ENCODE measurements at regions not wholly inside any gene's neighbourhood (a gene's known extent, or its start where the extent isn't known, plus 50 kb on each side); places are given as distances from the start of the nearest gene placed in this dataset.

DNA sequence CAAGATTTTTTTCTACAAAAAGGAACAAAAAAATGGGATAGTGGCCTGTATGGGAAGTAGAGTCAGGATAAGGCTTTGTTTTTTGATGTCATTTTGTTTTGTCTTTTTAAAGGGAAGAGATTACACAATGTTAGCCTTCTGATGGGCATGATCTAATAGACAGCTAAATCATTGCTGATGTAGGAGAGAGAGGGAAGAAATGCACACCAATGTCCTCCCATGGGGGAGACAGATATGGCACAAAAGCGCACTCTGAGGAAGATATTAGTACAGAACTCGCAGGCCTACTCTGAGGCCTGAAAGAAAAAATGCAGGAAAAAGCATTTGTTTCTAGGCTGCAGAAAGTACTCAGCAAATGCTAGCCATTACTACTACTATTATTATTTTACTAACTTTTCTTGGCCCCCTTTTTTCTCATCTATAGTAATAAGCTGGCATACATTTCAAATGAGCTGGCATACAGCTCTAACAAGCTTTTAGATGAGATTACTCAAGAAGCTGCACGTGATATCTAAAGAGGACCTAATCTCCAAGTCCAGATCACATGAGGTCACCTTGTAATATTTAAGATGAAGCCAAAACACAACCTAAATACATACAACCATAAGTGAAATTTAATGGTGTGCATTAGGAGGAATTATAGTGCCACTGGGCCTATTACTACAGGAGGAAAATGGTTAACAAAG lies 269.4 kb upstream of the TANK start:
- H3K27me3 Mint-ChIP-seq = no peaks in the 10 kb centered on the region
- peaks cover 2% of the 10 kb centered on the region for H3K9me3 Mint-ChIP-seq
- H3K4me1 Mint-ChIP-seq = no peaks in the 10 kb centered on the region
- no peak for DNase-seq
- H3K4me3 Mint-ChIP-seq = no peak overlapping the region
- H3K27ac Mint-ChIP-seq = no peak overlapping the region
- H3K36me3 Mint-ChIP-seq = no peaks in the 10 kb centered on the region

DNA sequence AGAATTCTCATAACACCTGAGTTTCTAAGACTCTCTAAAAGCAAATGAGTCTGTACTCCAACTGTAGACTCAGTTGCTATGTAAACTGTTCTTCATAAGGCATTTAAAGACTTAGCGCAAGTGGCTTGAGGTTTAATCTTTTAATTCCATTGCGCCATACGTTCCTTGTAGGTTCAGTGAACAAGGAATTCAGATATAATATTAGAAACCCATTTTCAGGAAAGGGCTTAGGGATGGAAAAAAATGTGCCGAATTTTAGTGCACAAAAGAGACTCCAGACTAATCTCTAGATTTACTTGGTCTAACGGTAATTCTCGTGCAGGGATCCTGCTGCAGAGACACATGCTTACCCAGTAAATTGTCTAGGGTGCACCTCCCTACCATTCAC lies 268.9 kb upstream of the TANK start:
- no peak overlapping the region for H3K4me3 Mint-ChIP-seq
- H3K27me3 Mint-ChIP-seq = no peaks in the 10 kb centered on the region
- H3K9me3 Mint-ChIP-seq = peaks cover 2% of the 10 kb centered on the region
- no peak for DNase-seq
- H3K4me1 Mint-ChIP-seq = no peaks in the 10 kb centered on the region
- H3K27ac Mint-ChIP-seq = no peak overlapping the region
- no peaks in the 10 kb centered on the region for H3K36me3 Mint-ChIP-seq

DNA sequence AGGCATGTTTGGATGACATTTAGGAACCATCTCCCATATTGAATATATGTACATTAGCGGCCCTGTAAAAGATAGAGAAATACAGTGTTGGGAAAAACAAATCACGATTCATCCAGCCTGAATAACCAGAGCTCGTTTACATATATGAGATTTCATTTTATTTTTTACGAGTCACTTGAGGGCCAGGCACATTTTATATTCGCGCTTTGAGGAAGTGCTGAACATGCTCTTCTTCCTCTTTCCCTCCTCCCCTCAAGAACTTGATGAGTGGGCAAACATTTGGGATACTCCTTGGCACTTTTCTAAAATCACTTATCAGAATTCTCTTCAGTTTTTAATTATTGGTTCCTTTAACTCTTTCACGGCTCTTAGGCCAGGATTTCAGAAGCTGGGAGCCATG lies 268.0 kb upstream of the TANK start:
- Mint-ChIP-seq H3K27ac (no peak overlapping the region), H3K36me3 (no peaks in the 10 kb centered on the region), H3K4me1 (no peaks in the 10 kb centered on the region), H3K9me3 (peaks cover 2% of the 10 kb centered on the region), H3K4me3 (no peak overlapping the region), H3K27me3 (no peaks in the 10 kb centered on the region)
- DNase-seq = no peak

DNA sequence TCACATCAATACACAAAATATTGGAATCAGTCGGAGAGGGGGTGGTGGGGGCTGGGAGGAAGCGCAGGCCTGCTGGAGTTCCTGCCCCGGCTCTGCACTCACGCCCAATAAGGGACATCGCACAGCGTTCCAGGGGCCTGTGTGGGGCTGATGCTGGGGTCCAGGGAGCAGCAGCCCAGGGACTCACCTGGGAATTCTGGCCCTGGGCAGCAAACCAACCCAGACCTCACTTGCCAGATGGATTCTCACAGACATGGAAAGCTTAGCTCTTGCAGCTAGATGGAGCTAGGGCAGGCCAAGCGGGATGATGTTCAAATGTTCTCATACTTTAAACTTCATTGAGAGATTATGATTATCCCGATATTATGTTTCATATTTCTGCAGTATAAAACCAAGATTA lies 266.6 kb upstream of the TANK start:
- no peaks in the 10 kb centered on the region for H3K36me3 Mint-ChIP-seq
- no peak overlapping the region for H3K4me3 Mint-ChIP-seq
- H3K4me1 Mint-ChIP-seq = no peaks in the 10 kb centered on the region
- no peaks in the 10 kb centered on the region for H3K27me3 Mint-ChIP-seq
- H3K9me3 Mint-ChIP-seq = peaks cover 2% of the 10 kb centered on the region
- no peak for DNase-seq
- no peak overlapping the region for H3K27ac Mint-ChIP-seq

DNA sequence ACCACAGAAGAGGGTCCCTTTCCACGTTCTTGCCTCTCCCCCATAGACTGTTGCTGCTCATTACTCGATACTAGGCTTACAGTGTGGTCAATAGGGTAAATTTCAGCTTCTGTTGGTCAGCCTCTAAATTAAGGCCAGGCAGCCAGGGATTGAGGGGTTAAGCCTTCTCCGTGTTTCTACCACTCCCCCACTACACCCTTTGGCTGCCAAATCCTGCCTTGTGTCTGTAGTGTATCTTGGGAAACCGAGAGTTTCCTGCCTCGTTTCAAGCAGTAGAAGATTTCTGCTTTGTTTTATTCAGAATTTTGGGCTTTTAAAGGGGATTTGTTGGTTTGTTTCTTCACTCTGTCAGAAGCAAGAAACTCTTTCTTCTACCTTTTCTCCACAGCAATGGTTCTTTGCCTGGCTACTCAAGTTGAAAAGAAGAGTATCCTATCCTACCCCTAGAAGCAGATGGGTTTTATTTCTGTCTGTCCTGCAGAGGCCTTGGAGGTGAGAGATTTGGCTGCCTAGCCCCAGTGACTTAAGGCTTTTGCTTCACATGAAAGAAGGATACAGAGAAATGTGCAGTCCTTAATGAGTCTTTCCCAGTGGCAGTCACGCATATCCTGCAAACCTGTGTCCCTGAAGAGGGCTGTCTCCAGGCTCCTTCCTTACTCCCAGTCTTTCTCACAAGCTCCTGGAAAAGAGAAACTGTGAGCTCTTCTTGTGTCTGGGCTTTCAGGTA lies 261.5 kb upstream of the TANK start:
- no peaks in the 10 kb centered on the region for H3K27me3 Mint-ChIP-seq
- no peaks in the 10 kb centered on the region for H3K36me3 Mint-ChIP-seq
- no peak for DNase-seq
- no peak overlapping the region for H3K27ac Mint-ChIP-seq
- peaks cover 2% of the 10 kb centered on the region for H3K9me3 Mint-ChIP-seq
- no peaks in the 10 kb centered on the region for H3K4me1 Mint-ChIP-seq
- H3K4me3 Mint-ChIP-seq = no peak overlapping the region

DNA sequence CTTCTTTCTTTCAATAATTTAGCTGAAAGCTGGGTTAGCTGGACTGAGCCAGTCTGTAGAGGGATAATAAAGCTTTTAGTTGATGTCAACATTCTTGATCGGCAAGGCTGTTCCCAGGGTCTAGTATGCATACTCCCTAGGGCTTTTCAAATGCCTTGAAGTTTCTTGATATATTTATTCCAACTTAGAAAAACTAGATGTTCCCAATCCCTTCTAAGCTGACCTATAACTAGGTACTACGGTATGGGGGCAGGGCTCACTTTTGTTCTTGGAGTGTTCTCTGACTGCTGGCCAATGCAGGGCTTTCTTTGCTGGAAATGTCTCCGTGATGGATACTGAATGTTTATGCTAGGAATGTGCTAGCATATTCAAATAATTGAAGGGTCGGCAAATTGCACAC lies 258.6 kb upstream of the TANK start:
- DNase-seq = no peak
- H3K9me3 Mint-ChIP-seq = no peaks in the 10 kb centered on the region
- H3K4me1 Mint-ChIP-seq = no peaks in the 10 kb centered on the region
- no peak overlapping the region for H3K4me3 Mint-ChIP-seq
- no peaks in the 10 kb centered on the region for H3K27me3 Mint-ChIP-seq
- no peaks in the 10 kb centered on the region for H3K36me3 Mint-ChIP-seq
- no peak overlapping the region for H3K27ac Mint-ChIP-seq

DNA sequence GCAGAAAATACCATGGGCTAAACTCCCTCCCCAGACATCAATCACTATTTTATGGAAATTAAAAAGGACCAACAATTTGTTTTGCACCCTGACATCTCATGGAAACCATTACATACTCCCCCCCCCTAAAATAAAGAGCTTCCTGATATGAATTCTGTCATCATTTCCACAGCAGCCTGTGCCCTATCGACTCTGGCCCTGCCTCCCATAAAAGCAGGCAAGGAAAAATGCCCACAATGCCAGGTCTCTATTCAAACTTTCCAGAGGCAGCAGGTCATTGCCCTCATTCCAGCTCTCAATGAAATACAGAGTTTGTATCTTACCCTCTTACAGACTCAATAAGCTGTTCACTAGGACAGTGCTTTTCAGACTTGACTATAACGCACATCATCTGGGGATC lies 254.4 kb upstream of the TANK start:
- DNase-seq = no peak
- Mint-ChIP-seq H3K4me1 (no peaks in the 10 kb centered on the region), H3K27me3 (no peaks in the 10 kb centered on the region), H3K4me3 (no peak overlapping the region), H3K36me3 (no peaks in the 10 kb centered on the region), H3K9me3 (no peaks in the 10 kb centered on the region), H3K27ac (no peak overlapping the region)

DNA sequence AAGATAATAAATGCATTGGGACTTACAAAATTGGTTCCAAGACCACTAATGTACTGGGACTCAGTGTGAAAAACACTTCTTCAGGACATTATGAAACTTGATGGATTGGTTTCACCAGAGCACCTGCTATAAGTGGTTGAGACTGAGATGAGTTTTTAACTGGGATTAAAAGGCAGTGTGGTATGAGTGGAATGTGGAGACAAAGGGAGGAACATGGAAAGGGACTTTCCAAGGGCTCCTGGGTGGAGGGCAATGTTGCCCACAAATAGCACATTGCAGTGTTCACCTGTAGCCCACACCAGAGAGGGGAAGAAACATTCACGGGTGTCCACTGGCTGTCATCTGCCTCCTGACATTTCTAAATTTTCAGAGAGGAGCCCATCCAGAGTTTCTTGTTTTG lies 253.3 kb upstream of the TANK start:
- Mint-ChIP-seq H3K27ac (no peak overlapping the region), H3K4me3 (no peak overlapping the region), H3K9me3 (no peaks in the 10 kb centered on the region), H3K36me3 (no peaks in the 10 kb centered on the region), H3K4me1 (no peaks in the 10 kb centered on the region), H3K27me3 (no peaks in the 10 kb centered on the region)
- no peak for DNase-seq

DNA sequence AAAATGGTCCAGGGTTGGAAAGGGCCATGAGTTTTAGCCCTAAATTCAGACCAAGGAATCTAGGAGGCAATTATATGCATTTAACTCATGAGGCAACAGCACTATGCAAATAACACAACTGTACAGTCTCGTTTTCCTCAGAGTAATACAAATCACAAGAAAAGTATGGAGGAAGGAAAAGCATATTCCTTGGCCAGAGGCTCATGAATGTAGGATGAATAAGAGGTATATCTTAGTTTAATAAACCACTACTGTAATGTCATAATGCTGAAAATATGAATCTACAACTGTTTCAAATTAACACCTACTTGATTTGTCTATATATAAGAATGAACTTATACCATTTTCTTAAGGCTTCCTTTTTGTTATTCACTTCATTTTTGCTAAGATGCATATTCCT lies 252.5 kb upstream of the TANK start:
- DNase-seq = no peak
- no peaks in the 10 kb centered on the region for H3K36me3 Mint-ChIP-seq
- H3K27ac Mint-ChIP-seq = no peak overlapping the region
- no peaks in the 10 kb centered on the region for H3K9me3 Mint-ChIP-seq
- no peak overlapping the region for H3K4me3 Mint-ChIP-seq
- no peaks in the 10 kb centered on the region for H3K4me1 Mint-ChIP-seq
- no peaks in the 10 kb centered on the region for H3K27me3 Mint-ChIP-seq

DNA sequence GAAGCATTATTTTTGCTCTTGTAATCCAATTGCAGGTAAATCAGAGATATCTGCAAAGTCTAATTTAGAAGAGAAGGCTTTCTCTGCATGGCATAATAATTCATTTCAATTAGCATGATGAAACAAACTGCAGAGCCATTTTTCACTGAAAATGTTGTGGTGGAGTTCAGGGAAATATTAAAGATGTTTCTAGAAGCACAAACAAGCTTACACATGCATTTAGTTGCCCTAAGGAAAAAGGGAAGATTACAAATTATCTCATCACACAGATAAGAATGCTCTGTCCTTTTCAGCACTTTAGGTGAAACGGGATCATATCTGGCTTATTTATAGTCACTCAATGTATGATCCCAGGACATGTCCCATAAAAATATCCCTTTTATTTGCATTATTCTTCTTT lies 252.1 kb upstream of the TANK start:
- Mint-ChIP-seq H3K4me1 (no peaks in the 10 kb centered on the region), H3K9me3 (no peaks in the 10 kb centered on the region), H3K27me3 (no peaks in the 10 kb centered on the region), H3K27ac (no peak overlapping the region), H3K4me3 (no peak overlapping the region), H3K36me3 (no peaks in the 10 kb centered on the region)
- DNase-seq = no peak

DNA sequence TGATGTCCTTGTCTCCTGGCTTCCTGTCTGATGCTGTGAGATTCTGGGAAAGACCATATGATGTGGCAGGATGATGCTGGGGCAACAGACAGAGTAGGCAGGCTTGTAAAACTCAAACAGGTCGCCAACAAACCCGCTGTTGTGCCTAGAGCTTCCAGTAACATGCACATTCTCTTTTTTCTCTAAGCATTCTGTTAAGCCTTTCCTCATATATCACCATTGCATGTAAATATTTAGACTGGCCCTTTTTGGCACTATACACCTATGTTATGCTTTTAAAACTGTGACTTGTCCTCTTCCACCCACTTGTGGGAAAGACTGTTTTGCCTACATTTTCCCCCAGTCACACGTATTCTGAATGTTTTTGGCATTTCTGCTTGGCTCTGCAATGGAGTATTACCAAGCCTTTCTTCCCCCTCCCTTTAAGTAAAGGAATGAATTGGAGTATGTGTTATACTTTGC lies 250.4 kb upstream of the TANK start:
- Mint-ChIP-seq H3K4me1 (no peaks in the 10 kb centered on the region), H3K27ac (no peak overlapping the region), H3K27me3 (no peaks in the 10 kb centered on the region), H3K4me3 (no peak overlapping the region), H3K36me3 (no peaks in the 10 kb centered on the region), H3K9me3 (no peaks in the 10 kb centered on the region)
- DNase-seq = no peak

DNA sequence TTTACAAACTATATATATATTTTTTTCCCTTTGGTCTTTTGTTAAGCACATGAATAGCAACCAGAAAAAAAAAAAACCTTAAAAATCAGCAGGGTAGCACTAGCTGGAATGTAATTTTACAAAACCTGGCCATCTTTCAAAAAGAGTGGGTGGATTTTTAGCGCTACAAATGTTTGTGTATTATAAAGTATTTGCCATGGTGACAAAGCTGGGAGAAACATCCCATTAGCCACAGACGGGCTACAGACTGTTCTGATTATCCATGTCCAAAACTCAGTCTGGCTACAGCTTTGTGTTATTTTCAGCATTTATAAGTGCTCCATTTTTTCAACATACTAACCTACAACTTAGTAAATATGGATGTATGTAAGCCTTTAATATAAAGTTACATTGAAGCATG lies 249.5 kb upstream of the TANK start:
- Mint-ChIP-seq H3K4me3 (no peak overlapping the region), H3K27me3 (no peaks in the 10 kb centered on the region), H3K27ac (no peak overlapping the region), H3K36me3 (no peaks in the 10 kb centered on the region), H3K4me1 (no peaks in the 10 kb centered on the region), H3K9me3 (no peaks in the 10 kb centered on the region)
- DNase-seq = no peak

DNA sequence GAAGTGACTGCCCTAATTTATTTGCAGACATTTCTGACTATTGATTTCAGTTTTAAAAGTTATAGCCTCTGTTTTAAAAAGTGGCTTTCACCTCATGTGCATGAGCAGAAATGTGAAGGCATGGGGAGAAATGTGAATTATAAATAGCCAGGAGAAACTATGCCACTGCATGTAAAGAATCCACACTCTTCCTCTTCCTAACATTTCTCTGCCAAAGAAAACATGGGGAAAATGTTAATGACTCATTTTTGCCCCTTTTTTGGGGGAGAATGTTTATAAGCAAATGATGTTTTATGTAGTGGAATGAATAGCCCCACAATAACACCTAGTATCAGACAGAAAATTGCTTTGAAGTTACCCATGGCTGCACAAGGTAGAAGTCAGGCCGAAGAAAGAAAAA lies 249.0 kb upstream of the TANK start:
- DNase-seq = no peak
- H3K27me3 Mint-ChIP-seq = no peaks in the 10 kb centered on the region
- H3K27ac Mint-ChIP-seq = no peak overlapping the region
- no peaks in the 10 kb centered on the region for H3K4me1 Mint-ChIP-seq
- no peak overlapping the region for H3K4me3 Mint-ChIP-seq
- H3K36me3 Mint-ChIP-seq = no peaks in the 10 kb centered on the region
- no peaks in the 10 kb centered on the region for H3K9me3 Mint-ChIP-seq

DNA sequence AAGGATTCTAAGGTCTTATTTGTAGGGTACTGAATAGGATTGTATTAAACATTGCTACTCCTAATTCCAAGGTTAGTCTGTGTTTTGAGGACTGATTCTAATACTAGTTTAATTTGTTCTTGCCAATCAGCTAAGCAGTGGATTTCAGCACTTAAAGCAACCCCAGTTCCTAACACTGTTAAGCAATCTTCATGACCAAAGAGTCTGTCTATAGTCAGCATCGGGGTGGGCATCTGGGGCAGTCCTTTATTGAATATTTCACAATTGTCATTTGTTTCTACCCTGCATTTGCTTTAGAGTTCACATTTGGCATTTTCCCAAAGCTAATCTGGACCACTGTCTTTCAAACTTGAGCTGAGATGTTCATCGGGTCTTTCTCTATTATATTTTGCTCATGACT lies 248.0 kb upstream of the TANK start:
- H3K27me3 Mint-ChIP-seq = no peaks in the 10 kb centered on the region
- H3K27ac Mint-ChIP-seq = no peak overlapping the region
- DNase-seq = no peak
- H3K4me3 Mint-ChIP-seq = no peak overlapping the region
- H3K9me3 Mint-ChIP-seq = no peaks in the 10 kb centered on the region
- H3K4me1 Mint-ChIP-seq = no peaks in the 10 kb centered on the region
- H3K36me3 Mint-ChIP-seq = no peaks in the 10 kb centered on the region

DNA sequence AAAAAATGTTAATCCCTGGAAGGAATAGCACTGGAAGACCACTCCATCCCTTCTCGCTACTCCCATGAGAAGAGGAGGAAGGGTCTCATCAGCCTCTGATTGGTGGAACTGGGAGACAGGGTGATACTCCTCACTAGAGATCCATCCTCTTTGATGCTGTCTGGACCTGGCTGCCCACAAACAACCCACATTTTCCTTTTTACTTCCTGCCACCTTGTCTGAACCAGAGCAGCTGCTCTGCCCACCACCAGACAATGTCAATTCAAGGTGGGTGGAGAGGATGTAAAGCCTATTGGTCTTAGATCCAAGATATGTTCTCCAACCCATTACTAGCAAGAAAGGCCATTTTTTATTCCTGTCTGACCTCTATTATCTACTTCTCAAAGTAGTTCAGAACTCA lies 246.9 kb upstream of the TANK start:
- no peaks in the 10 kb centered on the region for H3K36me3 Mint-ChIP-seq
- H3K9me3 Mint-ChIP-seq = no peaks in the 10 kb centered on the region
- H3K4me1 Mint-ChIP-seq = no peaks in the 10 kb centered on the region
- no peak overlapping the region for H3K27ac Mint-ChIP-seq
- DNase-seq = no peak
- H3K27me3 Mint-ChIP-seq = no peaks in the 10 kb centered on the region
- H3K4me3 Mint-ChIP-seq = no peak overlapping the region

DNA sequence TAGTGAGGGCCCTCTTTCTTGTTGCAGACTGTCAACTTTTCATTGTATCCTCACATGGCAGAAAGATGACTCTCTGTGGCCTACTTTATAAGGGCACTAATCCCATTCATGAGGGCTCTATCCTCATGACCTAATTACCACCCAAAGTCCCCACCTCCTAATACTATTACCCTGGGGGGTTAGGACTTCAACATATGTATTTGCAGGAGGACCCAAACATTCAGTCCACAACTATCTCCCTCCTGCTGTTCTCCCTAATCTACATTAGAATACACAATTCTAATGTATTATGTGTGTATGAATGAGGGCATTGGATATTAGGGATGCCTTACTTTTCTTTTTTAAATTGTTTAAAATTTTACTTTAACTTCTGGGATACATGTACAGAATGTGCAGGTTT lies 246.0 kb upstream of the TANK start:
- no peak overlapping the region for H3K4me3 Mint-ChIP-seq
- no peaks in the 10 kb centered on the region for H3K4me1 Mint-ChIP-seq
- H3K36me3 Mint-ChIP-seq = no peaks in the 10 kb centered on the region
- no peak for DNase-seq
- H3K27me3 Mint-ChIP-seq = no peaks in the 10 kb centered on the region
- no peaks in the 10 kb centered on the region for H3K9me3 Mint-ChIP-seq
- no peak overlapping the region for H3K27ac Mint-ChIP-seq
